ENCODE measurements at regions not wholly inside any gene's neighbourhood (a gene's known extent, or its start where the extent isn't known, plus 50 kb on each side); places are given as distances from the start of the nearest gene placed in this dataset.

GRCh38 chr3:104715972-104716371 is 650.7 kb upstream of the ALCAM start:
- no peak for DNase-seq

- DNase-seq: no peak
Measured at GRCh38 chr3:104717828-104718196, 648.9 kb upstream of the ALCAM start.

GRCh38 chr3:104723000-104723399 is 643.7 kb upstream of the ALCAM start:
- no peak for DNase-seq

- DNase-seq: no peak
Measured at GRCh38 chr3:104731074-104731473, 635.6 kb upstream of the ALCAM start.

DNA sequence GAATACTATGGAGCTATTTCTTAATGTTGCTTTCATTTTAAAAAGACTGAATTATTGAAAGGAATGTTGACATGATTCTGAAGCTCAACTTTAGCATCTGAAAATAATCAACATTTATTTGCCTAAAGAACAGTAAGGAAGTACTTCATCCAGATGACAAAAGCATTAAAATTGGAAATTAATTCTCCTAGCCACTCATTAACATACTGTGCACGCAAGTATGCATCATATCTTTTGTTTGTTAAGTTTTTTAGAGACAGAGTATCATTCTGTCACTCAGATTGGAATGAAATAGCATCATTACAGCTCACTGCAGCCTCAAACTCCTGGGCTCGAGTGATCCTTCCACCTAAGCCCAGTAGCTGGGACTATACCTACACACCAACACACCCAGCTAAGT is 632.1 kb upstream of the ALCAM start:
- no peak for DNase-seq

GRCh38 chr3:104735691-104736090 is 631.0 kb upstream of the ALCAM start:
- DNase-seq: no peak

- no peak for DNase-seq
Measured at GRCh38 chr3:104738271-104738670, 628.4 kb upstream of the ALCAM start.

GRCh38 chr3:104740874-104741379 is 625.8 kb upstream of the ALCAM start:
- no peak for DNase-seq

DNA sequence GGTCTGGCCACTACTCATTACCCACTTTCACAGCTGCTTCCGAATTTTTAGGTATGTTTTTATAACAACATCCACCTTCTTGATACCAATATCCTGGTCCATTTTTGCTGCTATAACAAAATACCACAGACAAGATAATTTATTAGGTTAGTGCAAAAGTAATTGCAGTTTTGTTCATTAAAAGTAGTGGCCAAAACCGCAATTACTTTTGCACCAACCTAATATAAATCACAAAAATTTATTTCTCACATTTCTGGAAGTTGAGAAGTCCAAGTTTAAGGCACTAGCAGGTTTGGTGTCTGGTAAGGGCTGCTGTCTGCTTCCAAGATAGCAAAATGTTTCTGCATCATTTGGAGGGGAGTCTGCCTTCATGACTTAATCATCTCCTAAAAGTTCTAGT is 624.7 kb upstream of the ALCAM start:
- DNase-seq: no peak

DNA sequence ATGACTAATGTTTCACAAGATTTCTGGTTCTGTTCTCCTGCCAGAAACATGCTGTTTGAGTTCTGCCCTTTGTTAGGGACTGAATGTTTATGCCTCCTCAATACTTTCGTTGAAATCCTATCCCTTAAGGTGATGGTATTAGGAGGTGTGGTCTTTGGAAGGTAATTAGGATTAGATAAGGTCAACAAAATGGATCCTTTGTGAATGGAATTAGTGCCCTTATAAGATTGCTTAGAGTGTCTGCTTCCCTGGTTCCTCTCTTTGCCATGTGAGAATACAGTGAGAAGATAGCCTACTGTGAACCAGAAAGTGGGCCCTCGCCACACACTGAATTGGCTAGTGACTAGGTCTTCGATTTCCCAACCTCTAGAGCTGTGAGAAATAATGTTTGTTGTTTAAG is 621.4 kb upstream of the ALCAM start:
- no peak for DNase-seq

DNA sequence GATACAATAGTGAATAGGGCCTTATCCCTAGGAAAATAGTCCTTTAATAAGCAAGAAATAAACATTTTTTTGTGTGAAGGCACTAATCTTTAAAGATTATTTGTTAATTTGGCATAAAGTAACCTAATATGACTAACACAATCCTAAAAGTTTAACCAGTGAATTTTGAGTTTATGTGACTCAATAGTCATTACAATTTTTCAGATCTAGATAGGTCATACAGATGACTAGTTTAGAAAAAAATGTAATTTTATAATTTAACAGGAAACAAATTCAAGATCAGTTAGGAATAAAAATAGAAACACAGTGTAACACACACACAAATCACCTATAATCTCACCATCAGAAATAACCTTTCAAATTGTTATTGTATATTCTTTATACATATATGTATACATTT is 620.7 kb upstream of the ALCAM start:
- no peak for DNase-seq

- no peak for DNase-seq
Measured at GRCh38 chr3:104750581-104750980, 616.1 kb upstream of the ALCAM start.

DNA sequence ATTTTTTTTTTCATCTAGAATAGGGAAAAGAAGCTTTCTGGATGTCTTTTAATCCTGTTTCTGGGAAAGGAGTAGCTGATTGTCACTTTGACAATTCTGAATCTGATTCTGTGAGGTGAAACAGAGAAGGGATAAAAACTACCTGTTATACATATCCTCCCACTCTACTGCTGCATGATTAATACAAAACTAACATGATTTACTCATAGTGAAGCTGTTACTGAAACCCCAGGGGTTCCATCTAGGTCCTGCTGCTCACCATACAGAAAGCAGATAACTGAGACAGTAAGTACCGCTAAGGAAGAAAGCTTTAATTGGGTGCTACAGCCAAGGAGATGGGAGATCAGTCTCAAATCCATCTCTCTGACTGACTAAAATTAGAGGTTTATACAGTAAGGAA is 610.9 kb upstream of the ALCAM start:
- no peak for DNase-seq

DNA sequence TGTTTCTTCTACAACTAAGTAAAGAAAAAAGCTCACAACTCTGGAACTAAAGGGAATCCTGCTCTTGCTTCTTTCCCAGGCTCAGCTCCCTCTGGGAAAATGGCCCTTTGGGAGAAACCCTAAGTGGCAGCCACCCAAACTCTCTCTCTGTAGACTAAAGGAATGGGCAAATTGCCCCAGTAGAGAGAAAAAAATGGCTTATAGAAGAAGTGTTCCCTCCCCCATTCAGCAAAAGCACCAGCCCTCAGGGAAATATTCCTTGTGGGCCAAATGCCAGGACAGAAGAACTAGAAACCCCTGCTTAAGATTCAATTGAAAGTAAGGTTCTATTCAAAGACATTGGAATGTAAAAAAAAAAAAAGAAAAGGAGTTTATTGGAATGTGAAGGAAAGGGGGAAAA is 603.7 kb upstream of the ALCAM start:
- DNase-seq: no peak

GRCh38 chr3:104764496-104764895 is 602.2 kb upstream of the ALCAM start:
- no peak for DNase-seq

GRCh38 chr3:104768886-104769285 is 597.8 kb upstream of the ALCAM start:
- DNase-seq: no peak

GRCh38 chr3:104779324-104779723 is 587.4 kb upstream of the ALCAM start:
- DNase-seq: no peak

DNA sequence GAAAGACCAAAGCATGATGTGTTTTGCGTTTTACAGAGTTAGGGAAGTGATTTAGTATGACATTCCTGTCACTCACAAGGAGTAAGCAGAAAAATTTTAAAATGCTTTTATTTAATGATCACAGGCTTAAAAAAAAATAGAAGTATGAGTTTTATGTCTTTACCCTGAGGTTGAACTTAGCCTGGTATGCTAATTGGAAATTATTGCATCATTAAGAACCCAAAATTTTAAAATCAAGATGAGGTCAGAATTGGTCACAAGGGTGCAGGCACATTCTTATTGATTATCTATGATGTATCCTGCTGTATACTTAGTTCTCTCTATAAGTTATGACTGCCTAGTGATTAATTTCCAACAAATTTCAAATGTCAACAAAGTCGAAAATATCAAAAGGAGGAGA is 585.6 kb upstream of the ALCAM start:
- DNase-seq: no peak

DNA sequence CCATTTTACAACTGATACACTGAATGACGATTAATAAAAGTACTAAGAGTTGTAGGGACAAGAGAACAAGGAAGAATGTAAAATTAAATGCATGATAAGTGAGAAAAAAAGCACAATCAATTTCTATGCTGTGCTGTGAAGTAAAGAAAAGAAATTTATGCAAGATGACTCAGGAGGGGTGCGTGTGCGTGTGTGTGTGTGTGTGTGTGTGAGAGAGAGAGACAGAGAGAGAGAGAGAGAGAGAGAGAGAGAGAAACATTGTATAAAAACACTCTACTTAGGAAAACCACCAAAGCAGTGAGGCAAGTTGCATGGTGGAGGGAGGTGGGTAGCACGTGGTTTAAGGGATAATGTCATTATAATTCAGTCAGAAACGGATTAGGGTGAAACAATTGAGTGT is 580.8 kb upstream of the ALCAM start:
- DNase-seq: no peak

DNA sequence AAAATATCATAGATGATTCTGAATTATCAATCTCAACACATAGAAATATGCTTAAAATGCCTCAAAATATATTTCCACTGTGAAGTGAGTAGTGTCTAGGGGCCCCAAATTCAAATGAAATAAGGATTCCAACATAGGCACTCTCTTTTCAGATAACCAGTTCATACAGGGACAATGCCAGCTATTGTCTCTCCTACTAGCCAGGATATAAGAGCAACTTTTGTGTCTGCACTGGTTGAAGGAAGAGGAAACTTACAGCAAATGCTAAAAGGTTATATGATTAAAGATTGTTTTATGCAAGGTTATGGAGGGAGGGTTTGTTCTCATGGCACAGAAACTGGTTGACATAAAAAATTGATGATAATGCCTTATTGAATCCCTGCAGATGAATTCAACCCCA is 579.4 kb upstream of the ALCAM start:
- DNase-seq: no peak

DNA sequence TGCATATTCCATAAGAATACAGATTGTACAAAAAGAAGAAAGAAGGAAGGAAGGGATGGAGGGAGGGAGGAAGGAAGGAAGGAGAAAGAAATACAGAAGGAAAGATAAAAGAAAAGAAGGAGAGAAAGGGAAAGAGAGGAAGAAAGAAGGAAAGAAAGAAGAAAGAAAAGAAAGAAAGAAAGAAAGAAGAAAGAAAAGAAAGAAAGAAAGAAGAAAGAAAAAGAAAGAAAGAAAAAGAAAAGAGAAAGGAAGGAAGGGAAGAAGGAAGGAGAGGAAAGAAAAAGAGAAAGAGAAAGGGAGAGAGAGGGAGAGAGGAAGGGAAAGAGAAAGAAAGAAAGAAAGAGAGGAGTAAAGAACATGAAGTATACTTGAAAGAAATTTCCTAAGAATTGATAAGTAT is 577.9 kb upstream of the ALCAM start:
- DNase-seq: no peak

- no peak for DNase-seq
Measured at GRCh38 chr3:104791331-104791730, 575.4 kb upstream of the ALCAM start.

DNA sequence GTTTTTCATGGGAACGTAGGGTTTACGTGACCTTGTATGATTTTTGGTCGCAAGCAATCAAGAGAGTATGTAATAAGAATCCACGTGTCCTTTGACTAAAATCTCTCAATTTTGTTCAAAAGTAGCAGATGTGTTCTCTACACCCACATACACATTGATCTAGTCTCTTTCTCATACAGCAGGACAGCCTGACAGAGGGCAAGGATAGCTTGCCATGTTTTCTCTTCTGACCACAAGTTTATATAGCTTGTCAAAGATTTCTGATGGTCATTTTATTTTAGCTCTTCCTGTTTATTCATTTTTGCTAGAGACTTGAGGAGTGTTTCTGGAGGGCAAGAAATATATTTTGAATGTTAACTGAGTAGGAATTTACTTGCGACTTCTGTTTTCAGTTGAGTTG is 570.2 kb upstream of the ALCAM start:
- DNase-seq: no peak

GRCh38 chr3:104805042-104805441 is 561.7 kb upstream of the ALCAM start:
- no peak for DNase-seq

GRCh38 chr3:104805508-104805907 is 561.2 kb upstream of the ALCAM start:
- DNase-seq: no peak

DNA sequence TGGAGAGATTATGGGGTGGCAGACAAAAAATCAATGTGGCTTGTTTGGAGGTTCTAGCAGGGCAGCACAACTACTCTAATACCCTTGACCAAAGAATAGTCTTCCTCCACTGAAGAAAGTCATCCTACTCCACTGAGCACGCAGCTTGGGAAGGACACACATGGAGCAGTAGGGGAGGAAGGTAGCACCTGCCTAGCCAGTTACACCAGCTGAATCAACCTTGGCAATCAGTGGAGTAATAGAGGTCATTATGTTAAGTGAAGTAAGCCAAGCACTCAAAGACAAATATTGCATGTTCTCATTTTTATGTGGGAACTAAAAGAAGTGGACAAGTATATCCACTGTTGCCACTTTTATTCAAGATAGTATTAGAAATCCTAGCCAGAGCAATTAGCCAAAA is 555.8 kb upstream of the ALCAM start:
- no peak for DNase-seq

Data from activated gamma-delta T cell (primary cell).